H1 (cell line): ENCODE measurements at regions not wholly inside any gene's neighbourhood (a gene's known extent, or its start where the extent isn't known, plus 50 kb on each side); places are given as distances from the start of the nearest gene placed in this dataset.

Experiments
- CTCF ChIA-PET: fragments of 300-600 bp; sonication (Branson Sonifier 250); formaldehyde crosslinking; loops from one replicate; lab custom pipeline; 2021; ENCODE audit not compliant: partially characterized antibody; lab: Charles Lee
- POLR2A ChIA-PET: fragments of 300-600 bp; sonication (Branson Sonifier 250); formaldehyde crosslinking; loops from one replicate; lab custom pipeline; 2021; ENCODE audit warnings: inconsistent platforms; ENCODE audit not compliant: partially characterized antibody; lab: Charles Lee
- DNase-seq, 2 experiments: peaks; one replicate each; pipeline versions ENCODE4 v3.0.0 to v3.0.0-alpha.2; 2010 to 2022; ENCODE audit warnings: low spot score in 2 of 2, low read depth in 1 of 2, mixed read lengths in 1 of 2
- FAIRE-seq: peaks from 2 replicates; lab custom pipeline; 2011; peaks lifted over from hg19 to GRCh38; lab: Jason Lieb, UNC
- H2AFZ ChIP-seq: 2 replicates; pipeline ENCODE4 v1.8.1; 2012; ENCODE audit warnings: low read length, inconsistent platforms
- H2AK5ac ChIP-seq: 2 replicates; pipeline ENCODE4 v1.6.1; 2013; ENCODE audit warnings: low read depth, low read length
- H2BK120ac ChIP-seq: replicated peaks from 2 replicates; pipeline ENCODE3; 2013; ENCODE audit warnings: low read depth, low read length, inconsistent platforms
- H2BK12ac ChIP-seq: 2 replicates; pipeline ENCODE4 v1.6.1; 2013; ENCODE audit warnings: low read depth, low read length
- H2BK15ac ChIP-seq: 2 replicates; pipeline ENCODE4 v1.6.1; 2013; ENCODE audit warnings: low read length
- H2BK20ac ChIP-seq: 2 replicates; pipeline ENCODE4 v1.6.1; 2013; ENCODE audit warnings: low read length
- H2BK5ac ChIP-seq: 2 replicates; pipeline ENCODE4 v1.6.1; 2013; ENCODE audit warnings: low read depth, low read length
- H3K14ac ChIP-seq: 2 replicates; pipeline ENCODE4 v1.6.1; 2013; ENCODE audit warnings: inconsistent platforms; ENCODE audit not compliant: insufficient read length
- H3K18ac ChIP-seq: 2 replicates; pipeline ENCODE4 v1.6.1; 2013; ENCODE audit warnings: low read length; ENCODE audit errors: extremely low read depth
- H3K23ac ChIP-seq: 2 replicates; pipeline ENCODE4 v1.6.1; 2013; ENCODE audit warnings: inconsistent platforms; ENCODE audit not compliant: insufficient read length
- H3K23me2 ChIP-seq: 2 replicates; pipeline ENCODE4 v1.6.1; 2013; ENCODE audit warnings: low read depth, low read length
- H3K27ac ChIP-seq: 2 replicates; pipeline ENCODE4 v1.6.1; 2011; ENCODE audit warnings: low read depth, low read length, inconsistent platforms
- H3K27me3 ChIP-seq, 4 experiments: replicated peaks in 1 of 4; 1 replicate in 1 of 4; 2 replicates in 3 of 4; pipeline versions ENCODE4 v1.6.1 to v1.8.1; 2011 to 2013; ENCODE audit warnings: low read length in 3 of 4, mild to moderate bottlenecking in 3 of 4, inconsistent platforms in 2 of 4, mixed read lengths in 2 of 4, moderate library complexity in 1 of 4; ENCODE audit not compliant: control insufficient read depth in 3 of 4, insufficient read depth in 3 of 4; ENCODE audit errors: extremely low read depth in 1 of 4
- H3K36me3 ChIP-seq, 4 experiments: 2 replicates each; pipeline versions ENCODE4 v1.6.1 to v1.8.1; 2011 to 2013; ENCODE audit warnings: mild to moderate bottlenecking in 4 of 4, low read length in 3 of 4, moderate library complexity in 2 of 4, control low read depth in 1 of 4, inconsistent platforms in 1 of 4; ENCODE audit not compliant: insufficient read depth in 4 of 4, control insufficient read depth in 2 of 4
- H3K4ac ChIP-seq: replicated peaks from 2 replicates; pipeline ENCODE3; 2013; ENCODE audit warnings: low read length, low read depth, mixed read lengths, inconsistent platforms; ENCODE audit not compliant: insufficient read length
- H3K4me1 ChIP-seq, 4 experiments: replicated peaks in 1 of 4; 1 replicate in 1 of 4; 2 replicates in 3 of 4; pipeline versions ENCODE4 v1.6.1 to v1.8.1; 2011 to 2013; ENCODE audit warnings: low read length in 3 of 4, inconsistent platforms in 2 of 4, mixed read lengths in 1 of 4; ENCODE audit not compliant: insufficient read depth in 4 of 4, control insufficient read depth in 3 of 4
- H3K4me2 ChIP-seq, 2 experiments: 2 replicates each; pipeline versions ENCODE4 v1.6.1 to v1.8.1; 2011 to 2013; ENCODE audit warnings: low read depth in 2 of 2, low read length in 2 of 2, control low read depth in 1 of 2, inconsistent platforms in 1 of 2, mild to moderate bottlenecking in 1 of 2; ENCODE audit not compliant: insufficient read depth in 1 of 2
- H3K4me3 ChIP-seq, 4 experiments: fragments of 200-600, 300-600 bp in 1 of 4; sonication (generic), shearing (Covaris generic), sonication (Bioruptor Twin) in 1 of 4; 2 replicates each; pipeline versions ENCODE4 v1.5.1 to v1.8.1; 2011 to 2016; ENCODE audit warnings: low read length in 4 of 4, low read depth in 3 of 4, control low read depth in 2 of 4, inconsistent platforms in 2 of 4, mild to moderate bottlenecking in 2 of 4, mixed read lengths in 1 of 4, moderate library complexity in 1 of 4; ENCODE audit not compliant: insufficient read depth in 2 of 4; ENCODE audit errors: extremely low read depth in 1 of 4
- H3K56ac ChIP-seq: replicated peaks from 2 replicates; pipeline ENCODE3; 2013; ENCODE audit warnings: low read depth, mild to moderate bottlenecking, mixed read lengths, low read length, inconsistent platforms; ENCODE audit not compliant: insufficient read length
- H3K79me1 ChIP-seq: 2 replicates; pipeline ENCODE4 v1.6.1; 2013; ENCODE audit warnings: low read depth, low read length, control low read depth
- H3K79me2 ChIP-seq, 2 experiments: 2 replicates each; pipeline versions ENCODE4 v1.6.1 to v1.8.1; 2012 to 2013; ENCODE audit warnings: low read length in 2 of 2, mild to moderate bottlenecking in 2 of 2, inconsistent platforms in 1 of 2; ENCODE audit not compliant: insufficient read depth in 2 of 2, control insufficient read depth in 1 of 2
- H3K9ac ChIP-seq, 4 experiments: replicated peaks in 1 of 4; 1 replicate in 1 of 4; 2 replicates in 3 of 4; pipeline versions ENCODE4 v1.6.1 to v1.8.1; 2011 to 2013; ENCODE audit warnings: low read depth in 3 of 4, low read length in 3 of 4, control low read depth in 2 of 4, mild to moderate bottlenecking in 2 of 4, moderate library complexity in 2 of 4, inconsistent platforms in 1 of 4; ENCODE audit errors: extremely low read depth in 1 of 4
- H3K9me3 ChIP-seq, 2 experiments: 2 replicates each; pipeline versions ENCODE4 v1.6.1 to v1.8.1; 2012 to 2013; ENCODE audit warnings: mild to moderate bottlenecking in 2 of 2, moderate library complexity in 2 of 2, control low read depth in 1 of 2, inconsistent platforms in 1 of 2, low read depth in 1 of 2, low read length in 1 of 2, mixed read lengths in 1 of 2; ENCODE audit not compliant: insufficient read depth in 2 of 2
- H4K20me1 ChIP-seq, 2 experiments: replicated peaks in 1 of 2; 2 replicates each; pipeline versions ENCODE3 to v1.8.1; 2011 to 2013; ENCODE audit warnings: inconsistent platforms in 2 of 2, low read length in 2 of 2, mild to moderate bottlenecking in 1 of 2; ENCODE audit not compliant: insufficient read depth in 2 of 2, control insufficient read depth in 1 of 2
- H4K5ac ChIP-seq: 2 replicates; pipeline ENCODE4 v1.6.1; 2013; ENCODE audit warnings: low read length, low read depth, mixed read lengths, inconsistent platforms; ENCODE audit not compliant: insufficient read length
- H4K8ac ChIP-seq: 2 replicates; pipeline ENCODE4 v1.8.0; 2013; ENCODE audit warnings: mild to moderate bottlenecking, moderate library complexity, low read length, inconsistent platforms; ENCODE audit not compliant: insufficient read depth; ENCODE audit errors: extremely low read depth
- H4K91ac ChIP-seq: replicated peaks from 2 replicates; pipeline ENCODE3; 2013; ENCODE audit warnings: low read length, mixed read lengths, inconsistent platforms; ENCODE audit not compliant: insufficient read length
- ASH2L ChIP-seq: fragments of 200-600, 300-600 bp; sonication (generic); IDR thresholded peaks from one replicate; pipeline ENCODE4 v1.7.1; 2017; ENCODE audit warnings: low read length
- CREB1 ChIP-seq: IDR thresholded peaks from 2 replicates; pipeline ENCODE4 v1.6.1; 2012; ENCODE audit warnings: inconsistent platforms
- EGR1 ChIP-seq: IDR thresholded peaks from 2 replicates; pipeline ENCODE4 v1.6.1; 2011; ENCODE audit warnings: low read depth, low read length, borderline replicate concordance
- EZH2 ChIP-seq: fragments of 200-600 bp; sonication (generic); IDR thresholded peaks from 2 replicates; pipeline ENCODE4 v1.7.1; 2012; ENCODE audit warnings: low read depth, mild to moderate bottlenecking, moderate library complexity, low read length, inconsistent platforms; ENCODE audit not compliant: severe bottlenecking
- KDM5A ChIP-seq: fragments of 200-600 bp; IDR thresholded peaks from 2 replicates; pipeline ENCODE4 v1.7.1; 2012; ENCODE audit warnings: mild to moderate bottlenecking, low read length, inconsistent platforms, mixed read lengths
- TAF1 ChIP-seq: IDR thresholded peaks from 2 replicates; pipeline ENCODE4 v1.6.1; 2011; ENCODE audit warnings: mild to moderate bottlenecking, low read depth, low read length
- TBP ChIP-seq: IDR thresholded peaks from 2 replicates; pipeline ENCODE4 v1.6.1; 2011; ENCODE audit warnings: low read depth, low read length, improper control_type of control experiment
- TCF12 ChIP-seq: IDR thresholded peaks from 2 replicates; pipeline ENCODE4 v1.6.1; 2011; ENCODE audit warnings: low read depth, mild to moderate bottlenecking, low read length
- WGBS, 2 experiments: shearing (Covaris generic) in 1 of 2; methylation state at CpG; one replicate each; pipeline versions ENCODE4 v1.1.6 to v1.1.7; 2013 to 2015; ENCODE audit warnings: low lambda C conversion rate in 2 of 2, mixed read lengths in 2 of 2, inconsistent platforms in 1 of 2, low coverage in 1 of 2, missing lambda C conversion rate in 1 of 2; ENCODE audit not compliant: insufficient replicate concordance in 2 of 2, insufficient coverage in 1 of 2, insufficient read length in 1 of 2; ENCODE audit errors: extremely low coverage in 1 of 2, missing lambda C conversion rate in 1 of 2; 5-methylcytosine and 5-hydroxymethylcytosine counted together
- TF ChIP-seq, protein P1 (sequence below), 3 experiments: IDR thresholded peaks; 1 replicate in 2 of 3; 2 replicates in 1 of 3; pipeline versions ENCODE4 v1.5.1 to v1.6.1; 2011; ENCODE audit warnings: low read length in 3 of 3, mild to moderate bottlenecking in 3 of 3, inconsistent platforms in 2 of 3, low read depth in 1 of 3, moderate library complexity in 1 of 3; ENCODE audit not compliant: insufficient read depth in 1 of 3; ENCODE audit errors: control extremely low read depth in 1 of 3
- TF ChIP-seq, protein P2 (sequence below): IDR thresholded peaks from 2 replicates; pipeline ENCODE4 v1.6.1; 2012; ENCODE audit warnings: inconsistent platforms
- TF ChIP-seq, protein P3 (sequence below): IDR thresholded peaks from 2 replicates; pipeline ENCODE4 v1.6.1; 2012; ENCODE audit warnings: inconsistent platforms

DNA sequence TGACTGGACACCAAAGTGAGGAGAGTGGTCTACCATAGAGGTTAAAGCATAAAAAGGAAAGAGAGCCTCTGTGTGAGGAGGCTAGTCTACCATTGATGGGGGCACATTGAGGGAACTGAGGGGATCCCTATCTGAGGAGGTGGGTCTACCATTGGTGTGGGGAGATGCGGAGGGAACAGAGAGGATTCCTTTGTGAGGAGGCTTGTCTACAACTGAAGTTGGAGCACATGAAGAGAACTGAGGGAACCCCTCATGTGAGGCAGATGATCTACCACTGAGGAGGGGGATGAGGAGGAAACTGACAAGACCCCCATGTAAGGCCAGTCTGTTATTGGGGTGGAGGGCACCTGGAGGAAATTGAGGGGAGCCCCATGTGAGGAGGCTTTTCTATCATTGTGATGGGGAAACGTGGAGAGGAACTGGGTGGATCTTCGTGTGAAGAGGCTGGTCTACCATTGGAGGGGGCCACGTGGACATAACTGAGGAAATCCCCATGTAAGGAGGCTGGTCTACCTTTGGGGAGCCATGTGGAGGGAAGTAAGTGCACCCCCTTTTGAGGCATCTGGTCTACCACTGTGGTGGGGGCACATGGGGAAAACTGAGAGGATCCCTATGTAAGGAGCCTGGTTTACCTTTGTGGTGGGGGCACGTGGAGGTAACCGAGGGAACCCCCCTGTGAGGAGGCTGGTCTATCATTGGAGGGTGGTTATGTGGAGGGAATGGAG is 160.1 kb downstream of the FBLN2 start:
- no peak overlapping the region for H3K4me3 ChIP-seq
- no peaks in the 10 kb centered on the region for H4K20me1 ChIP-seq
- no peak overlapping the region for H2AK5ac ChIP-seq
- H3K4ac ChIP-seq, result no peak overlapping the region
- no peak overlapping the region for H4K8ac ChIP-seq
- no peak overlapping the region for H2BK120ac ChIP-seq
- CTCF ChIA-PET, result no interaction called here
- no peaks in the 10 kb centered on the region for H3K4me1 ChIP-seq
- no peak overlapping the region for H3K23ac ChIP-seq
- no peak overlapping the region for H3K9ac ChIP-seq
- no peaks in the 10 kb centered on the region for H3K36me3 ChIP-seq
- H2BK12ac ChIP-seq, result no peak overlapping the region
- DNase-seq, result no peak
- no peak overlapping the region for H2BK20ac ChIP-seq
- no peak overlapping the region for H4K5ac ChIP-seq
- H3K79me2 ChIP-seq, result no peaks in the 10 kb centered on the region
- no peaks in the 10 kb centered on the region for H3K23me2 ChIP-seq
- H2BK15ac ChIP-seq, result no peak overlapping the region
- H3K27me3 ChIP-seq, result no peaks in the 10 kb centered on the region
- H4K91ac ChIP-seq, result no peak overlapping the region
- no peak overlapping the region for H3K18ac ChIP-seq
- 89% methylated on average over 6 of the region's 6 CpGs; no CpG with 5 or more reads in 1 of the 2 experiments for WGBS, 2 experiments
- no peak overlapping the region for H2BK5ac ChIP-seq
- no peak overlapping the region for H3K27ac ChIP-seq
- no peak overlapping the region for H3K14ac ChIP-seq
- FAIRE-seq, result no peak
- H3K9me3 ChIP-seq, result peaks cover 2 to 4% of the 10 kb centered on the region in 2 experiments; a peak in 2 of 4 replicates
- no peak overlapping the region for H3K4me2 ChIP-seq
- H3K56ac ChIP-seq, result no peak overlapping the region
- H3K79me1 ChIP-seq, result no peaks in the 10 kb centered on the region
- POLR2A ChIA-PET, result no interaction called here
- H2AFZ ChIP-seq, result no peak overlapping the region
- TF ChIP-seq TAF1, result no peak
- TF ChIP-seq EGR1, result no peak
- TF ChIP-seq, protein P1, sequence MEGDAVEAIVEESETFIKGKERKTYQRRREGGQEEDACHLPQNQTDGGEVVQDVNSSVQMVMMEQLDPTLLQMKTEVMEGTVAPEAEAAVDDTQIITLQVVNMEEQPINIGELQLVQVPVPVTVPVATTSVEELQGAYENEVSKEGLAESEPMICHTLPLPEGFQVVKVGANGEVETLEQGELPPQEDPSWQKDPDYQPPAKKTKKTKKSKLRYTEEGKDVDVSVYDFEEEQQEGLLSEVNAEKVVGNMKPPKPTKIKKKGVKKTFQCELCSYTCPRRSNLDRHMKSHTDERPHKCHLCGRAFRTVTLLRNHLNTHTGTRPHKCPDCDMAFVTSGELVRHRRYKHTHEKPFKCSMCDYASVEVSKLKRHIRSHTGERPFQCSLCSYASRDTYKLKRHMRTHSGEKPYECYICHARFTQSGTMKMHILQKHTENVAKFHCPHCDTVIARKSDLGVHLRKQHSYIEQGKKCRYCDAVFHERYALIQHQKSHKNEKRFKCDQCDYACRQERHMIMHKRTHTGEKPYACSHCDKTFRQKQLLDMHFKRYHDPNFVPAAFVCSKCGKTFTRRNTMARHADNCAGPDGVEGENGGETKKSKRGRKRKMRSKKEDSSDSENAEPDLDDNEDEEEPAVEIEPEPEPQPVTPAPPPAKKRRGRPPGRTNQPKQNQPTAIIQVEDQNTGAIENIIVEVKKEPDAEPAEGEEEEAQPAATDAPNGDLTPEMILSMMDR (IDR thresholded peaks at IDR 0.05; ENCODE audit: control extremely low read depth in 1 of 3, insufficient read depth in 1 of 3, low read depth in 1 of 3, low read length in 3 of 3), result no peak
- TF ChIP-seq, protein P2, sequence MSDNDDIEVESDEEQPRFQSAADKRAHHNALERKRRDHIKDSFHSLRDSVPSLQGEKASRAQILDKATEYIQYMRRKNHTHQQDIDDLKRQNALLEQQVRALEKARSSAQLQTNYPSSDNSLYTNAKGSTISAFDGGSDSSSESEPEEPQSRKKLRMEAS, result no peak
- TF ChIP-seq EZH2, result no peak
- TF ChIP-seq KDM5A, result no peak
- TF ChIP-seq TCF12, result no peak
- TF ChIP-seq, protein P3, sequence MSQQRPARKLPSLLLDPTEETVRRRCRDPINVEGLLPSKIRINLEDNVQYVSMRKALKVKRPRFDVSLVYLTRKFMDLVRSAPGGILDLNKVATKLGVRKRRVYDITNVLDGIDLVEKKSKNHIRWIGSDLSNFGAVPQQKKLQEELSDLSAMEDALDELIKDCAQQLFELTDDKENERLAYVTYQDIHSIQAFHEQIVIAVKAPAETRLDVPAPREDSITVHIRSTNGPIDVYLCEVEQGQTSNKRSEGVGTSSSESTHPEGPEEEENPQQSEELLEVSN, result no peak
- TF ChIP-seq ASH2L, result no peak
- TF ChIP-seq TBP, result no peak
- no peak for TF ChIP-seq CREB1
